Left renal cortex interstitium (tissue), 4 donors: ENCODE measurements at regions not wholly inside any gene's neighbourhood (a gene's known extent, or its start where the extent isn't known, plus 50 kb on each side); places are given as distances from the start of the nearest gene placed in this dataset.

Source experiments
- DNase-seq, 4 donors: peaks; one replicate each; pipeline ENCODE4 v3.0.0-alpha.2; 2013; ENCODE audit warnings: low read depth in 4 of 4, low spot score in 2 of 4, missing footprints in 1 of 4

- no peak for DNase-seq
Observed at GRCh38 chr2:16250466-16250865, 310.1 kb downstream of the MYCN start.

GRCh38 chr2:16250056-16250425 is 309.7 kb downstream of the MYCN start:
- no peak for DNase-seq

- no peak for DNase-seq
Observed at GRCh38 chr2:16249246-16250055, 309.1 kb downstream of the MYCN start.

- no peak for DNase-seq
Observed at GRCh38 chr2:16248571-16249105, 308.3 kb downstream of the MYCN start.

- DNase-seq = no peak
Observed at GRCh38 chr2:16247326-16248122, 307.2 kb downstream of the MYCN start.

GRCh38 chr2:16246911-16247310 is 306.6 kb downstream of the MYCN start:
- no peak for DNase-seq

GRCh38 chr2:16246281-16246850 is 306.0 kb downstream of the MYCN start:
- DNase-seq = no peak

- no peak for DNase-seq
Observed at GRCh38 chr2:16245481-16246054, 305.2 kb downstream of the MYCN start.

- no peak for DNase-seq
Observed at GRCh38 chr2:16244966-16245320, 304.6 kb downstream of the MYCN start.

- no peak for DNase-seq
Observed at GRCh38 chr2:16244153-16244965, 304.0 kb downstream of the MYCN start.

GRCh38 chr2:16243411-16243996 is 303.2 kb downstream of the MYCN start:
- no peak for DNase-seq

GRCh38 chr2:16242906-16243305 is 302.6 kb downstream of the MYCN start:
- no peak for DNase-seq

- no peak for DNase-seq
Observed at GRCh38 chr2:16241166-16242160, 301.1 kb downstream of the MYCN start.

- DNase-seq = no peak
Observed at GRCh38 chr2:16240402-16240801, 300.1 kb downstream of the MYCN start.

GRCh38 chr2:16239296-16239850 is 299.0 kb downstream of the MYCN start:
- DNase-seq = no peak

- DNase-seq = no peak
Observed at GRCh38 chr2:16238786-16239185, 298.4 kb downstream of the MYCN start.

GRCh38 chr2:16238001-16238761 is 297.8 kb downstream of the MYCN start:
- no peak for DNase-seq

- no peak for DNase-seq
Observed at GRCh38 chr2:16235747-16236146, 295.4 kb downstream of the MYCN start.
